ENCODE measurements at regions not wholly inside any gene's neighbourhood (a gene's known extent, or its start where the extent isn't known, plus 50 kb on each side); places are given as distances from the start of the nearest gene placed in this dataset.

DNA sequence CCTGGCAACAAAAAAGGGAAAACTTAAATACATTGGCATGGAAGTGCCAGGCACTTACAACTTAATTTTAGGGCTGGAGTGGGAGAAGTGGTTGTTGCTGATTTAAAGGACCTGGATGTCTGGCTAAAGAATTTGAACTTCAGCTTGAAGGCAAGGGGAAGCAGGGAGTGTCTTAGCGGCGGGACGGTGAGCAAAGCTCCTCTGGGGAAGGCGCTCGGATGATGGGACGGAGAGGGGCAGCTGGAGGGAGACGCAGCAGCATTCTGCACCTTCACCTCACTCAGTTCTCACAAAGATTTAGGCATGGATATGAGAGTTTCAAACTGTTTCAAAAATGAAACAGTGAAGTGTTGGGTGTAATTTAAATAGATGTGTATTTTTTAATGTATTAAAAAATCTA, 967.1 kb downstream of the BRD1 start:
- WGBS, 2 experiments (ENCODE audit: extremely low coverage in 2 of 2, insufficient read length in 1 of 2): no CpG with 5 or more reads among the region's 7 CpGs
- H4K5ac ChIP-seq (ENCODE audit: low read depth, low read length): no peak overlapping the region
- no peaks in the 10 kb centered on the region for H3K36me3 ChIP-seq (ENCODE audit: control insufficient read depth, insufficient read depth, low read length)
- DNase-seq: no peak
- H4K8ac ChIP-seq (ENCODE audit: low read depth in 2 of 2, low read length in 2 of 2): no peak overlapping the region
- intact Hi-C loops (cut with micrococcal nuclease) (no loop called here), in situ Hi-C loops (cut with MboI; ENCODE audit: low sequenced_read_pairs) (no loop called here), dilution Hi-C loops (cut with HindIII; ENCODE audit: low sequenced_read_pairs, unreplicated experiment) (no loop called here)
- H3K9me1 ChIP-seq (ENCODE audit: insufficient read depth, low read length): no peaks in the 10 kb centered on the region
- H3K4me2 ChIP-seq (ENCODE audit: low read depth, low read length): no peak overlapping the region
- H3K4me3 ChIP-seq (ENCODE audit: insufficient read depth, low read depth, low read length): no peak overlapping the region
- BruUV-seq (replicated peaks): no TSS peak
- H2BK20ac ChIP-seq (ENCODE audit: low read depth, low read length): no peak overlapping the region
- H3K18ac ChIP-seq (ENCODE audit: low read depth, low read length): no peak overlapping the region
- H2AK9ac ChIP-seq (replicated peaks; ENCODE audit: low read depth, low read length, poor library complexity): no peak overlapping the region
- no peak for ATAC-seq (ENCODE audit: low read depth)
- H3K4ac ChIP-seq (ENCODE audit: low read depth, low read length): no peak overlapping the region
- H3K14ac ChIP-seq (replicated peaks; ENCODE audit: low read depth, low read length): no peak overlapping the region
- H2AFZ ChIP-seq (replicated peaks; ENCODE audit: low read length, poor library complexity): no peak overlapping the region
- no peaks in the 10 kb centered on the region for H3K27me3 ChIP-seq (ENCODE audit: control insufficient read depth, insufficient read depth, low read length)
- no peak overlapping the region for H3K9ac ChIP-seq (ENCODE audit: low read depth, low read length)
- ChIA-PET POLR2A (ENCODE audit: unreplicated experiment) (no interaction called here), CTCF (no interaction called here)
- H4K20me1 ChIP-seq (ENCODE audit: insufficient read depth, low read length): no peaks in the 10 kb centered on the region
- H3K27ac ChIP-seq (ENCODE audit: insufficient read depth, low read length): no peak overlapping the region
- no peak overlapping the region for H4K91ac ChIP-seq (ENCODE audit: insufficient read depth, low read depth, low read length)
- H2BK5ac ChIP-seq (ENCODE audit: low read depth, low read length, poor library complexity, severe bottlenecking): no peak overlapping the region
- H2BK15ac ChIP-seq (ENCODE audit: low read depth, low read length): no peak overlapping the region
- H2BK120ac ChIP-seq (ENCODE audit: low read depth, low read length): no peak overlapping the region
- no peaks in the 10 kb centered on the region for H3K4me1 ChIP-seq (ENCODE audit: control insufficient read depth, insufficient read depth, low read length)
- H3K79me1 ChIP-seq (ENCODE audit: low read depth in 1 of 2, low read length in 2 of 2): no peaks in the 10 kb centered on the region
- peaks cover 50% of the 10 kb centered on the region for H3K9me3 ChIP-seq (ENCODE audit: control insufficient read depth, insufficient read depth, low read length)
- TF ChIP-seq, protein P1, sequence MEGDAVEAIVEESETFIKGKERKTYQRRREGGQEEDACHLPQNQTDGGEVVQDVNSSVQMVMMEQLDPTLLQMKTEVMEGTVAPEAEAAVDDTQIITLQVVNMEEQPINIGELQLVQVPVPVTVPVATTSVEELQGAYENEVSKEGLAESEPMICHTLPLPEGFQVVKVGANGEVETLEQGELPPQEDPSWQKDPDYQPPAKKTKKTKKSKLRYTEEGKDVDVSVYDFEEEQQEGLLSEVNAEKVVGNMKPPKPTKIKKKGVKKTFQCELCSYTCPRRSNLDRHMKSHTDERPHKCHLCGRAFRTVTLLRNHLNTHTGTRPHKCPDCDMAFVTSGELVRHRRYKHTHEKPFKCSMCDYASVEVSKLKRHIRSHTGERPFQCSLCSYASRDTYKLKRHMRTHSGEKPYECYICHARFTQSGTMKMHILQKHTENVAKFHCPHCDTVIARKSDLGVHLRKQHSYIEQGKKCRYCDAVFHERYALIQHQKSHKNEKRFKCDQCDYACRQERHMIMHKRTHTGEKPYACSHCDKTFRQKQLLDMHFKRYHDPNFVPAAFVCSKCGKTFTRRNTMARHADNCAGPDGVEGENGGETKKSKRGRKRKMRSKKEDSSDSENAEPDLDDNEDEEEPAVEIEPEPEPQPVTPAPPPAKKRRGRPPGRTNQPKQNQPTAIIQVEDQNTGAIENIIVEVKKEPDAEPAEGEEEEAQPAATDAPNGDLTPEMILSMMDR (conservative IDR thresholded peaks at IDR 0.05; ENCODE audit: low read depth, low read length): no peak
- TF ChIP-seq RCOR1 (IDR thresholded peaks at IDR 0.05; ENCODE audit: insufficient replicate concordance, low read length) (no peak), CHD1 (IDR thresholded peaks at IDR 0.05; ENCODE audit: low read depth, low read length) (no peak), MAFK (IDR thresholded peaks at IDR 0.05; ENCODE audit: low read depth, low read length) (no peak), SMC3 (IDR thresholded peaks at IDR 0.05; ENCODE audit: low read depth, low read length) (no peak), CEBPB (IDR thresholded peaks at IDR 0.05; ENCODE audit: low read depth, low read length) (no peak), RAD21 (IDR thresholded peaks at IDR 0.05; ENCODE audit: low read length) (no peak)
- TF ChIP-seq, protein P2, sequence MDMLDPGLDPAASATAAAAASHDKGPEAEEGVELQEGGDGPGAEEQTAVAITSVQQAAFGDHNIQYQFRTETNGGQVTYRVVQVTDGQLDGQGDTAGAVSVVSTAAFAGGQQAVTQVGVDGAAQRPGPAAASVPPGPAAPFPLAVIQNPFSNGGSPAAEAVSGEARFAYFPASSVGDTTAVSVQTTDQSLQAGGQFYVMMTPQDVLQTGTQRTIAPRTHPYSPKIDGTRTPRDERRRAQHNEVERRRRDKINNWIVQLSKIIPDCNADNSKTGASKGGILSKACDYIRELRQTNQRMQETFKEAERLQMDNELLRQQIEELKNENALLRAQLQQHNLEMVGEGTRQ (IDR thresholded peaks at IDR 0.05; ENCODE audit: low read depth, low read length): no peak
- H3K23ac ChIP-seq (ENCODE audit: low read depth, low read length): no peak overlapping the region
- H2AK5ac ChIP-seq (ENCODE audit: low read depth, low read length): no peak overlapping the region
- no peak overlapping the region for H3K56ac ChIP-seq (ENCODE audit: extremely low read depth, insufficient read depth, low read length)

Data from IMR-90 (cell line).